Fibroblast of lung (primary cell): ENCODE measurements at regions not wholly inside any gene's neighbourhood (a gene's known extent, or its start where the extent isn't known, plus 50 kb on each side); places are given as distances from the start of the nearest gene placed in this dataset.
A peak's percentile ranks its signal among the peaks of the same experiment; 100 is the strongest.

Source experiments
- DNase-seq, 2 donors: peaks; one replicate each; pipeline versions ENCODE4 v3.0.0 to v3.0.0-alpha.2; 2010; ENCODE audit warnings: low read depth in 2 of 2
- H2AFZ ChIP-seq: 2 replicates; pipeline ENCODE4 v1.5.1; 2012; ENCODE audit warnings: low read length, control low read depth, inconsistent platforms
- H3K27ac ChIP-seq: 2 replicates; pipeline ENCODE4 v1.5.1; 2011; ENCODE audit warnings: low read length, control low read depth; ENCODE audit not compliant: insufficient read depth
- H3K27me3 ChIP-seq: 2 replicates; pipeline ENCODE4 v1.5.1; 2011; ENCODE audit warnings: mild to moderate bottlenecking, low read length; ENCODE audit not compliant: control insufficient read depth, insufficient read depth
- H3K36me3 ChIP-seq: 2 replicates; pipeline ENCODE4 v1.5.1; 2011; ENCODE audit warnings: low read length; ENCODE audit not compliant: control insufficient read depth, insufficient read depth
- H3K4me1 ChIP-seq: 2 replicates; pipeline ENCODE4 v1.5.1; 2011; ENCODE audit warnings: low read length; ENCODE audit not compliant: control insufficient read depth, insufficient read depth; ENCODE audit errors: extremely low read depth
- H3K4me2 ChIP-seq: 2 replicates; pipeline ENCODE4 v1.5.1; 2011; ENCODE audit warnings: low read length, control low read depth; ENCODE audit not compliant: insufficient read depth; ENCODE audit errors: extremely low read depth
- H3K4me3 ChIP-seq, 4 experiments: fragments of 200-600 bp in 1 of 4; sonication (generic) in 1 of 4; replicated peaks in 1 of 4; 2 replicates each; pipeline ENCODE4 v1.5.1; 2011 to 2016; ENCODE audit warnings: low read length in 4 of 4, low read depth in 3 of 4, mild to moderate bottlenecking in 3 of 4, control low read depth in 2 of 4, inconsistent platforms in 1 of 4, mixed read lengths in 1 of 4; ENCODE audit not compliant: insufficient read depth in 1 of 4; ENCODE audit errors: control extremely low read depth in 1 of 4
- H3K79me2 ChIP-seq: 2 replicates; pipeline ENCODE4 v1.5.1; 2012; ENCODE audit warnings: mild to moderate bottlenecking, low read length, inconsistent platforms; ENCODE audit not compliant: control insufficient read depth, insufficient read depth
- H3K9ac ChIP-seq: 2 replicates; pipeline ENCODE4 v1.5.1; 2011; ENCODE audit warnings: mild to moderate bottlenecking, low read length, control low read depth; ENCODE audit not compliant: insufficient read depth
- H3K9me3 ChIP-seq: 2 replicates; pipeline ENCODE4 v1.5.1; 2012; ENCODE audit warnings: low read depth, low read length; ENCODE audit not compliant: control insufficient read depth, insufficient read depth
- H4K20me1 ChIP-seq: 2 replicates; pipeline ENCODE4 v1.5.1; 2011; ENCODE audit warnings: low read length; ENCODE audit not compliant: control insufficient read depth, insufficient read depth; ENCODE audit errors: extremely low read depth
- CTCF ChIP-seq, 2 donors: IDR thresholded peaks in 1 of 2; conservative IDR thresholded peaks in 1 of 2; 1 replicate in 1 of 2; 2 replicates in 1 of 2; pipeline ENCODE4 v1.5.1; 2011 to 2012; ENCODE audit warnings: low read length in 2 of 2, control low read depth in 1 of 2, inconsistent platforms in 1 of 2, low read depth in 1 of 2, mild to moderate bottlenecking in 1 of 2
- EZH2 ChIP-seq: IDR thresholded peaks from 2 replicates; pipeline ENCODE4 v1.5.1; 2012; ENCODE audit warnings: low read length, control low read depth, mild to moderate bottlenecking; ENCODE audit errors: missing control alignments

- no peaks in the 10 kb centered on the region for H4K20me1 ChIP-seq
- H3K36me3 ChIP-seq, result no peaks in the 10 kb centered on the region
- H2AFZ ChIP-seq, result no peak overlapping the region
- DNase-seq, result no peak
- H3K4me2 ChIP-seq, result no peak overlapping the region
- H3K27ac ChIP-seq, result no peak overlapping the region
- no peaks in the 10 kb centered on the region for H3K27me3 ChIP-seq
- no peaks in the 10 kb centered on the region for H3K79me2 ChIP-seq
- H3K9me3 ChIP-seq, result no peaks in the 10 kb centered on the region
- no peak for TF ChIP-seq EZH2
- TF ChIP-seq CTCF (conservative IDR thresholded peaks at IDR 0.05 in 1 of 2, IDR thresholded peaks at IDR 0.05 in 1 of 2; ENCODE audit: low read depth in 1 of 2, low read length in 2 of 2), result no peak
- H3K4me3 ChIP-seq, result no peak overlapping the region
- no peaks in the 10 kb centered on the region for H3K4me1 ChIP-seq
- no peak overlapping the region for H3K9ac ChIP-seq
Measured at GRCh38 chr9:89958086-89958485, 353.3 kb downstream of the GADD45G start.

DNA sequence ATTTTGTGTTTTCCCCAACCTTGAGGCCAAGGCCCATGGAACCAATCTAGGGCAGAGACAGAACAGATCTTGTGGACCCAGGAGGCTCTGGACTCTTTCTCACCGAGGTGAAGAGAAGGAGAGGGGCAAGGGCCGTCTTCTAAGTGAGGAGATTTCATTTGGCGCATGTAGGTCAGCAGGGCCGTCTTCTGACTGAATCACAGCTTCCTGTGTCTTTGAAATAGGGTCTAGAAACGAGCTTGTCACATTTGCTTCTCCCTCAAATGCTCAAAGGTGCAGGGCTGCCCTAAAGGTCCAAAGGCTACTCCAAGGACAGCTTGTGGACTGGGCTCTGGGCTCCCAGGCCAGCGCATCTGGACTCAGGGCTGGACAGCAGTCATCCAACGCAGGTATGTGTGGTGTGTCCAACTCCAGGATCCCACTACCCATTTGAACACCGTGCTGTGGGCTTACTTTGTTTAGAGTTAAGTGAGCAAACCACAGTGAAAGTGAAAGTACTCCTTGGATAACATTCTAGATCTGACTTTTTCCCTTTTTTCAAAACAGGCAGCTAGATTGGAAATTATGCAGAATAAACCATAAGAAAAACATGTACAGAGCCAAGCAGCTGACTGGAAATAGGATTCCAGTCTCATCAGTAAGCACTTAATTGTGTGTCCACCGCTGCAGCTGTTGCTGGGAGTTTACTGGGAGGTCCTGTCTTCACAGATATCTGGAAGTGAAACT, 357.0 kb downstream of the GADD45G start:
- Histone ChIP-seq H3K9ac (no peak overlapping the region), H4K20me1 (no peaks in the 10 kb centered on the region), H3K27me3 (no peaks in the 10 kb centered on the region), H3K4me3 (peak overlapping the region in 2 of 4 experiments; percentile 7 to 36), H2AFZ (peak overlapping the region; percentile 86), H3K9me3 (no peaks in the 10 kb centered on the region), H3K27ac (no peak overlapping the region), H3K4me1 (no peaks in the 10 kb centered on the region), H3K79me2 (no peaks in the 10 kb centered on the region), H3K36me3 (no peaks in the 10 kb centered on the region), H3K4me2 (peak overlapping the region; percentile 59)
- TF ChIP-seq CTCF (conservative IDR thresholded peaks at IDR 0.05 in 1 of 2, IDR thresholded peaks at IDR 0.05 in 1 of 2; ENCODE audit: low read depth in 1 of 2, low read length in 2 of 2) (no peak), EZH2 (no peak)
- DNase-seq, result peak; percentile 51 to 72

DNA sequence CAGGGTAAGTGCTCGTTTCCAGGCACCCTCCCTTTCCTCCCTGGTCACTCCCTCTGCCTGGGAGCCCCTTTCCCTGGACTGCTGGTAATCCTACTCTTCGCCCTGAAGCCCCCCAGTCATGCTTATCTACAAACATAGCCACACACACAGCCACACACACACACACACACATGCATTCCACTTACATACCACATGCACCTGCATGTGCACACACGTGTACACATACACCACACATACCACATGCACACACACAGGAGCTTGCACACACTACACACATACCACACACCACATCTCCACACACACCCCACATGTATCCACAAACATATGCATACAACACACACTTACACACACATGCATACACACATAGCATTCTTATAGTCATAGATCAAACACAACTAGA, 358.5 kb downstream of the GADD45G start:
- H3K4me2 ChIP-seq, result no peak overlapping the region
- H3K27ac ChIP-seq, result no peak overlapping the region
- no peak overlapping the region for H2AFZ ChIP-seq
- H3K9me3 ChIP-seq, result no peaks in the 10 kb centered on the region
- H3K79me2 ChIP-seq, result no peaks in the 10 kb centered on the region
- no peak overlapping the region for H3K4me3 ChIP-seq
- H3K4me1 ChIP-seq, result no peaks in the 10 kb centered on the region
- H3K9ac ChIP-seq, result no peak overlapping the region
- TF ChIP-seq EZH2, result no peak
- TF ChIP-seq CTCF (conservative IDR thresholded peaks at IDR 0.05 in 1 of 2, IDR thresholded peaks at IDR 0.05 in 1 of 2; ENCODE audit: low read depth in 1 of 2, low read length in 2 of 2), result no peak
- H3K36me3 ChIP-seq, result no peaks in the 10 kb centered on the region
- no peaks in the 10 kb centered on the region for H3K27me3 ChIP-seq
- DNase-seq, result no peak
- no peaks in the 10 kb centered on the region for H4K20me1 ChIP-seq
